ENCODE measurements at regions not wholly inside any gene's neighbourhood (a gene's known extent, or its start where the extent isn't known, plus 50 kb on each side); places are given as distances from the start of the nearest gene placed in this dataset.
"Not testable (repeated sequence)": the region's sequence is repeated elsewhere in the genome, so short reads cannot be mapped to it uniquely, and the experiment has no call there.

GRCh38 chr12:17030338-17030737 is 424.4 kb upstream of the LMO3 start:
- no peaks in the 10 kb centered on the region for H3K4me1 ChIP-seq
- H3K27me3 ChIP-seq: no peaks in the 10 kb centered on the region
- 0 to 4% methylated on average over 1 of the region's 1 CpG for WGBS, 2 donors
- TF ChIP-seq CTCF (IDR thresholded peaks at IDR 0.05): no peak
- no peaks in the 10 kb centered on the region for H3K36me3 ChIP-seq
- intact Hi-C loops (cut with DNase I): no loop called here
- no peak for ATAC-seq
- no peak overlapping the region for H3K27ac ChIP-seq
- DNase-seq: no peak
- no peak overlapping the region for H3K4me3 ChIP-seq
- H3K9me3 ChIP-seq: peaks cover 0 to 3% (median 0%) of the 10 kb centered on the region in 11 donors

GRCh38 chr12:17028348-17028747 is 422.4 kb upstream of the LMO3 start:
- no peak for ATAC-seq
- WGBS, 2 donors: 47% methylated on average over 4 of the region's 4 CpGs
- peaks cover 0 to 3% (median 0%) of the 10 kb centered on the region in 11 donors for H3K9me3 ChIP-seq
- TF ChIP-seq CTCF (IDR thresholded peaks at IDR 0.05): no peak
- no peaks in the 10 kb centered on the region for H3K36me3 ChIP-seq
- no peak overlapping the region for H3K4me3 ChIP-seq
- H3K27ac ChIP-seq: no peak overlapping the region
- DNase-seq: no peak
- H3K27me3 ChIP-seq: no peaks in the 10 kb centered on the region
- intact Hi-C loops (cut with DNase I): no loop called here
- H3K4me1 ChIP-seq: no peaks in the 10 kb centered on the region

- DNase-seq; H3K36me3 ChIP-seq; H3K4me3 ChIP-seq; ATAC-seq; H3K9me3 ChIP-seq; H3K27me3 ChIP-seq; intact Hi-C loops (cut with DNase I); H3K27ac ChIP-seq; H3K4me1 ChIP-seq: not testable (repeated sequence)
- 58 to 60% methylated on average over 10 of the region's 10 CpGs for WGBS, 2 donors
Observed at GRCh38 chr12:17025424-17025823, 419.5 kb upstream of the LMO3 start.

GRCh38 chr12:17020765-17021164 is 414.8 kb upstream of the LMO3 start:
- no peak for TF ChIP-seq CTCF (IDR thresholded peaks at IDR 0.05)
- H3K27ac ChIP-seq: no peak overlapping the region
- no peaks in the 10 kb centered on the region for H3K36me3 ChIP-seq
- ATAC-seq: no peak
- no peak overlapping the region for H3K4me3 ChIP-seq
- DNase-seq: no peak
- no peaks in the 10 kb centered on the region for H3K27me3 ChIP-seq
- intact Hi-C loops (cut with DNase I): no loop called here
- H3K4me1 ChIP-seq: no peaks in the 10 kb centered on the region
- H3K9me3 ChIP-seq: peaks cover 0 to 12% (median 0%) of the 10 kb centered on the region in 11 donors

GRCh38 chr12:17017402-17017801 is 411.4 kb upstream of the LMO3 start:
- Histone ChIP-seq H3K27me3 (no peaks in the 10 kb centered on the region), H3K4me3 (no peak overlapping the region), H3K4me1 (no peaks in the 10 kb centered on the region), H3K27ac (no peak overlapping the region), H3K36me3 (no peaks in the 10 kb centered on the region), H3K9me3 (peaks cover 0 to 24% (median 0%) of the 10 kb centered on the region in 11 donors)
- no peak for TF ChIP-seq CTCF (IDR thresholded peaks at IDR 0.05)
- DNase-seq: no peak
- no peak for ATAC-seq
- intact Hi-C loops (cut with DNase I): no loop called here
- WGBS, 2 donors: 85 to 86% methylated on average over 3 of the region's 3 CpGs

All from heart right ventricle (tissue), 16 donors.